ENCODE measurements at regions not wholly inside any gene's neighbourhood (a gene's known extent, or its start where the extent isn't known, plus 50 kb on each side); places are given as distances from the start of the nearest gene placed in this dataset.

DNA sequence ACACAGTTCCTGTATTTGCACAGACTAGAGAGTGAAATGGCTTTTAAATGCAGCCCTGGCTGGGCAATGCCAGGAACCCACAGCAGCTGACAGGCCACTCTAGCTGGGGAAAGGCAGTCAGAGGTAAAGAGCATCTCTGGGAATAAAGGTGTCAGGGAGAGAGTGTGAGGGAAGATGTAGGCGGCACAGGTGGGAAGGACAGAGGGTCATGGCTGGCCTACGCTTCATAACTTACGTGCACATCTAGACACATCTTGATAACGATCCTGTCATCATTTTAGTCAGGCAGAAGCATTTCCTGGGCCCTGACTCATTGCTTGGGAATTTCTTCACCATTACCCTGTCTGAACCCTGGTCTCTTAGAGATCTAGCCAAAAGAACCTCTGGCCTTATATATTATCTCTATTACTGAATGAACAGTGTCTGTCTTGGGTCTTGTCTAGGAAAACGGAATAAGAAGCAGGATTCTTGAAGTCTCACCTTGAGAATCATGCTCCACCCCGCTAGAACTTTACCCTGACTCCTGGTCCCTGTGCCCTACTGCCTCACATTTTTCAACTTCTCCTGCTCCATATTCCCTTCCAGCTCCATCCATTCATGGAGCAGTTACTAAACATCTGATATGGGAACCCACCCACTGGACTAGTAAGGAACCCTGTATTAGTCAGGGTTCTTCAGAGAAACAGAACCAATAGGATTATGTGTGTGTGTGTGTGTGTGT is 106.4 kb upstream of the ELL2 start:
- Histone ChIP-seq H3K36me3 (ENCODE audit: control insufficient read depth, insufficient read depth, low read length) (no peaks in the 10 kb centered on the region), H3K9me3 (ENCODE audit: control insufficient read depth, insufficient read depth, low read depth, low read length) (no peaks in the 10 kb centered on the region), H3K4me1 (ENCODE audit: control insufficient read depth, insufficient read depth, low read length) (peaks cover 17% of the 10 kb centered on the region), H3K4me3 (ENCODE audit: low read depth in 2 of 2, low read length in 2 of 2) (peak overlapping the region in 1 of 2 experiments; percentile 11; a peak in 1 of 4 replicates), H3K27me3 (ENCODE audit: control insufficient read depth, insufficient read depth, low read length) (no peaks in the 10 kb centered on the region), H3K27ac (ENCODE audit: low read length) (peak overlapping the region; percentile 70)
- ChIA-PET POLR2A (interaction anchor here (0.6 kb wide), 1 partner anchor 101 kb away, joined by 3 read pairs; no protein-coding TSS in a partner anchor), CTCF (no interaction called here)
- in situ Hi-C loops (cut with HindIII; ENCODE audit: low pct_unique_long_range_greater_than_20kb, low sequenced_read_pairs) (no loop called here), intact Hi-C loops (cut with micrococcal nuclease; ENCODE audit: unreplicated experiment) (no loop called here)
- no TSS peak for BruUV-seq (replicated peaks)
- no peak for TF ChIP-seq SIN3A (IDR thresholded peaks at IDR 0.05; ENCODE audit: borderline replicate concordance, insufficient read depth, low read depth, low read length)
- no peak for TF ChIP-seq TCF7L2 (IDR thresholded peaks at IDR 0.05; ENCODE audit: low read depth, low read length)
- TF ChIP-seq POLR2AphosphoS5 (IDR thresholded peaks at IDR 0.05; ENCODE audit: low read depth, low read length) = peak; percentile 44; the same call in 1 of the 2 replicates
- peak; percentile 95 for ATAC-seq
- peak; percentile 93 for DNase-seq (ENCODE audit: low read depth, low spot score)

DNA sequence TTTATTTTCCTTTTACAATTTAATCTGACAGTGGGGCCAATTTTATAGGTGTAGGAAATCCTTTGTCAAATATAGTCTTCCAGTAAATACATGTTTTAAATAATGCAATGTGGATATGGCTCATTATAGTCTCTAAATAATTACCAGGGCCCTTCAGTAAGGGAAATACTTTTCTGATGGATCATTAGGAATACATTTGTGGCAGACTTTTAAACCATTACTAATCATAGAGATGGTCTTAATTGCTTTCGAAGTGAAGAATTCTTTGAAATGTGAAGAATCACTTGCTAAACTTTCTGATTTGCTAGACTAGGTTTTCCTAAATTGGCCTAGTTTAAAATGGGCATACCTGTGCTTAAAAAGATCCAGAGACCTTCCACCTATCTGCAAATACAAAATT is 105.6 kb upstream of the ELL2 start:
- no TSS peak for BruUV-seq (replicated peaks)
- no peak overlapping the region for H3K4me3 ChIP-seq (ENCODE audit: low read depth in 2 of 2, low read length in 2 of 2)
- H3K27ac ChIP-seq (ENCODE audit: low read length) = peak overlapping the region; percentile 70
- DNase-seq (ENCODE audit: low read depth, low spot score) (no peak), ATAC-seq (no peak)
- CTCF ChIA-PET = no interaction called here
- H3K27me3 ChIP-seq (ENCODE audit: control insufficient read depth, insufficient read depth, low read length) = no peaks in the 10 kb centered on the region
- in situ Hi-C loops (cut with HindIII; ENCODE audit: low pct_unique_long_range_greater_than_20kb, low sequenced_read_pairs) (no loop called here), intact Hi-C loops (cut with micrococcal nuclease; ENCODE audit: unreplicated experiment) (no loop called here)
- peaks cover 17% of the 10 kb centered on the region for H3K4me1 ChIP-seq (ENCODE audit: control insufficient read depth, insufficient read depth, low read length)
- no peaks in the 10 kb centered on the region for H3K36me3 ChIP-seq (ENCODE audit: control insufficient read depth, insufficient read depth, low read length)
- TF ChIP-seq, protein P1, sequence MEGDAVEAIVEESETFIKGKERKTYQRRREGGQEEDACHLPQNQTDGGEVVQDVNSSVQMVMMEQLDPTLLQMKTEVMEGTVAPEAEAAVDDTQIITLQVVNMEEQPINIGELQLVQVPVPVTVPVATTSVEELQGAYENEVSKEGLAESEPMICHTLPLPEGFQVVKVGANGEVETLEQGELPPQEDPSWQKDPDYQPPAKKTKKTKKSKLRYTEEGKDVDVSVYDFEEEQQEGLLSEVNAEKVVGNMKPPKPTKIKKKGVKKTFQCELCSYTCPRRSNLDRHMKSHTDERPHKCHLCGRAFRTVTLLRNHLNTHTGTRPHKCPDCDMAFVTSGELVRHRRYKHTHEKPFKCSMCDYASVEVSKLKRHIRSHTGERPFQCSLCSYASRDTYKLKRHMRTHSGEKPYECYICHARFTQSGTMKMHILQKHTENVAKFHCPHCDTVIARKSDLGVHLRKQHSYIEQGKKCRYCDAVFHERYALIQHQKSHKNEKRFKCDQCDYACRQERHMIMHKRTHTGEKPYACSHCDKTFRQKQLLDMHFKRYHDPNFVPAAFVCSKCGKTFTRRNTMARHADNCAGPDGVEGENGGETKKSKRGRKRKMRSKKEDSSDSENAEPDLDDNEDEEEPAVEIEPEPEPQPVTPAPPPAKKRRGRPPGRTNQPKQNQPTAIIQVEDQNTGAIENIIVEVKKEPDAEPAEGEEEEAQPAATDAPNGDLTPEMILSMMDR (IDR thresholded peaks at IDR 0.05) = no peak
- TF ChIP-seq, protein P2, sequence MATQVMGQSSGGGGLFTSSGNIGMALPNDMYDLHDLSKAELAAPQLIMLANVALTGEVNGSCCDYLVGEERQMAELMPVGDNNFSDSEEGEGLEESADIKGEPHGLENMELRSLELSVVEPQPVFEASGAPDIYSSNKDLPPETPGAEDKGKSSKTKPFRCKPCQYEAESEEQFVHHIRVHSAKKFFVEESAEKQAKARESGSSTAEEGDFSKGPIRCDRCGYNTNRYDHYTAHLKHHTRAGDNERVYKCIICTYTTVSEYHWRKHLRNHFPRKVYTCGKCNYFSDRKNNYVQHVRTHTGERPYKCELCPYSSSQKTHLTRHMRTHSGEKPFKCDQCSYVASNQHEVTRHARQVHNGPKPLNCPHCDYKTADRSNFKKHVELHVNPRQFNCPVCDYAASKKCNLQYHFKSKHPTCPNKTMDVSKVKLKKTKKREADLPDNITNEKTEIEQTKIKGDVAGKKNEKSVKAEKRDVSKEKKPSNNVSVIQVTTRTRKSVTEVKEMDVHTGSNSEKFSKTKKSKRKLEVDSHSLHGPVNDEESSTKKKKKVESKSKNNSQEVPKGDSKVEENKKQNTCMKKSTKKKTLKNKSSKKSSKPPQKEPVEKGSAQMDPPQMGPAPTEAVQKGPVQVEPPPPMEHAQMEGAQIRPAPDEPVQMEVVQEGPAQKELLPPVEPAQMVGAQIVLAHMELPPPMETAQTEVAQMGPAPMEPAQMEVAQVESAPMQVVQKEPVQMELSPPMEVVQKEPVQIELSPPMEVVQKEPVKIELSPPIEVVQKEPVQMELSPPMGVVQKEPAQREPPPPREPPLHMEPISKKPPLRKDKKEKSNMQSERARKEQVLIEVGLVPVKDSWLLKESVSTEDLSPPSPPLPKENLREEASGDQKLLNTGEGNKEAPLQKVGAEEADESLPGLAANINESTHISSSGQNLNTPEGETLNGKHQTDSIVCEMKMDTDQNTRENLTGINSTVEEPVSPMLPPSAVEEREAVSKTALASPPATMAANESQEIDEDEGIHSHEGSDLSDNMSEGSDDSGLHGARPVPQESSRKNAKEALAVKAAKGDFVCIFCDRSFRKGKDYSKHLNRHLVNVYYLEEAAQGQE (IDR thresholded peaks at IDR 0.05; ENCODE audit: insufficient read depth in 1 of 2, low read depth in 2 of 2, low read length in 1 of 2) = no peak
- TF ChIP-seq SIN3A (IDR thresholded peaks at IDR 0.05; ENCODE audit: borderline replicate concordance, insufficient read depth, low read depth, low read length) (no peak), TCF7L2 (IDR thresholded peaks at IDR 0.05; ENCODE audit: low read depth, low read length) (no peak), POLR2AphosphoS5 (IDR thresholded peaks at IDR 0.05; ENCODE audit: low read depth, low read length) (no peak)
- POLR2A ChIA-PET = interaction anchor here (0.6 kb wide), 1 partner anchor 100 kb away, joined by 3 read pairs; no protein-coding TSS in a partner anchor
- H3K9me3 ChIP-seq (ENCODE audit: control insufficient read depth, insufficient read depth, low read depth, low read length) = no peaks in the 10 kb centered on the region

DNA sequence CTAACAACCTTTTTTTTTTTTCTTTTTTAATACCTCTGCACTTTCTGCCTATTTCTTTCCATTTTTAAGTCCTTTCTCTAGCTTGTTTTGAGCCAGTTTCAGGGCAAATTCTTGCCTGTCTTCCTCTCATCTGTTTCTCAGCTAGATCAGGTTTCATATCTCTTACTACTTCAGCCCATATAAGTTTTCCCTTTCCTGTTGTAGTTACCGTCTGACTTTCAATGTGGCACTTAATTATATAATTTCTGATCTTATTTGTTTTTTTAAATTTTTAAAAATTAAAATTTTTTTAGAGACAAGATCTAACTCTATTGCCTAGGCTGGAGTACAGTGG is 104.7 kb upstream of the ELL2 start:
- CTCF ChIA-PET = no interaction called here
- DNase-seq (ENCODE audit: low read depth, low spot score) (no peak), ATAC-seq (no peak)
- POLR2A ChIA-PET = interaction anchor here (0.7 kb wide), 2 partner anchors 11 to 80 kb away, joined by 3 to 6 read pairs; no protein-coding TSS in a partner anchor
- Histone ChIP-seq H3K27me3 (ENCODE audit: control insufficient read depth, insufficient read depth, low read length) (no peaks in the 10 kb centered on the region), H3K4me1 (ENCODE audit: control insufficient read depth, insufficient read depth, low read length) (peaks cover 17% of the 10 kb centered on the region), H3K9me3 (ENCODE audit: control insufficient read depth, insufficient read depth, low read depth, low read length) (no peaks in the 10 kb centered on the region; the same call in 1 of the 2 replicates), H3K36me3 (ENCODE audit: control insufficient read depth, insufficient read depth, low read length) (no peaks in the 10 kb centered on the region), H3K27ac (ENCODE audit: low read length) (peak overlapping the region; percentile 76), H3K4me3 (ENCODE audit: low read depth in 2 of 2, low read length in 2 of 2) (no peak overlapping the region)
- no TSS peak for BruUV-seq (replicated peaks)
- TF ChIP-seq POLR2AphosphoS5 (IDR thresholded peaks at IDR 0.05; ENCODE audit: low read depth, low read length) = no peak
- intact Hi-C loops (cut with micrococcal nuclease; ENCODE audit: unreplicated experiment) = no loop called here
- in situ Hi-C loops (cut with HindIII; ENCODE audit: low pct_unique_long_range_greater_than_20kb, low sequenced_read_pairs) = no loop called here
